HAP-1 (cell line): ENCODE measurements at regions not wholly inside any gene's neighbourhood (a gene's known extent, or its start where the extent isn't known, plus 50 kb on each side); places are given as distances from the start of the nearest gene placed in this dataset.

Source experiments
- DNase-seq, 2 experiments: peaks; one replicate each; pipeline ENCODE4 v3.0.0-alpha.2; 2016 to 2020; ENCODE audit warnings: low spot score in 2 of 2
- H3K27me3 ChIP-seq: fragments of 250-450 bp; sonication (Bioruptor Pico); 2 replicates; pipeline ENCODE4 v1.5.1; 2020; ENCODE audit warnings: low read depth, mild to moderate bottlenecking, moderate library complexity
- H3K36me3 ChIP-seq: fragments of 250-450 bp; sonication (Bioruptor Pico); replicated peaks from 2 replicates; pipeline ENCODE4 v1.5.1; 2020; ENCODE audit warnings: mild to moderate bottlenecking
- H3K4me1 ChIP-seq: fragments of 250-450 bp; sonication (Bioruptor Pico); 2 replicates; pipeline ENCODE4 v1.5.1; 2020; ENCODE audit warnings: mild to moderate bottlenecking
- H3K4me3 ChIP-seq: fragments of 250-450 bp; sonication (Bioruptor Pico); 2 replicates; pipeline ENCODE4 v1.5.1; 2020; ENCODE audit warnings: mild to moderate bottlenecking, moderate library complexity
- H3K9me3 ChIP-seq: fragments of 250-450 bp; sonication (Bioruptor Pico); 2 replicates; pipeline ENCODE4 v1.5.1; 2020; ENCODE audit warnings: mild to moderate bottlenecking, moderate library complexity
- in situ Hi-C: fragments of 300-500 bp; cut with MboI; formaldehyde crosslinking; loops from 3 replicates; pipeline ENCODE4 v1.14.3; 2020; ENCODE audit warnings: low sequenced_read_pairs, inconsistent platforms, mixed read lengths

- Histone ChIP-seq H3K36me3 (no peaks in the 10 kb centered on the region), H3K4me1 (peaks cover 19% of the 10 kb centered on the region), H3K27me3 (no peaks in the 10 kb centered on the region), H3K9me3 (no peaks in the 10 kb centered on the region), H3K4me3 (no peak overlapping the region)
- in situ Hi-C loops: no loop called here
- DNase-seq: no peak
Observed at GRCh38 chr1:39136638-39137037, 67.9 kb upstream of the MACF1 start.

GRCh38 chr1:39139723-39140360, 64.7 kb upstream of the MACF1 start:
- Histone ChIP-seq H3K4me1 (no peaks in the 10 kb centered on the region; the same call in 1 of the 2 replicates), H3K4me3 (no peak overlapping the region), H3K36me3 (no peaks in the 10 kb centered on the region), H3K27me3 (peaks cover 2% of the 10 kb centered on the region; the same call in 1 of the 2 replicates), H3K9me3 (no peaks in the 10 kb centered on the region)
- in situ Hi-C loops: no loop called here
- no peak for DNase-seq

- peaks cover 4% of the 10 kb centered on the region; the same call in 1 of the 2 replicates for H3K27me3 ChIP-seq
- in situ Hi-C loops: no loop called here
- no peak overlapping the region for H3K4me3 ChIP-seq
- DNase-seq: no peak
- no peaks in the 10 kb centered on the region for H3K36me3 ChIP-seq
- no peaks in the 10 kb centered on the region for H3K9me3 ChIP-seq
- H3K4me1 ChIP-seq: no peaks in the 10 kb centered on the region; the same call in 1 of the 2 replicates
Observed at GRCh38 chr1:39141925-39142324, 62.6 kb upstream of the MACF1 start.

- in situ Hi-C loops: no loop called here
- no peaks in the 10 kb centered on the region for H3K9me3 ChIP-seq
- no peaks in the 10 kb centered on the region; the same call in 1 of the 2 replicates for H3K4me1 ChIP-seq
- no peak for DNase-seq
- H3K36me3 ChIP-seq: no peaks in the 10 kb centered on the region
- H3K4me3 ChIP-seq: no peak overlapping the region
- peaks cover 4% of the 10 kb centered on the region; the same call in 1 of the 2 replicates for H3K27me3 ChIP-seq
Observed at GRCh38 chr1:39142401-39143060, 62.0 kb upstream of the MACF1 start.

- H3K4me1 ChIP-seq: no peaks in the 10 kb centered on the region; the same call in 1 of the 2 replicates
- H3K36me3 ChIP-seq: no peaks in the 10 kb centered on the region
- no peaks in the 10 kb centered on the region for H3K9me3 ChIP-seq
- no peak overlapping the region for H3K4me3 ChIP-seq
- H3K27me3 ChIP-seq: peaks cover 8% of the 10 kb centered on the region; the same call in 1 of the 2 replicates
- in situ Hi-C loops: no loop called here
- no peak for DNase-seq
Observed at GRCh38 chr1:39144924-39145323, 59.6 kb upstream of the MACF1 start.

- DNase-seq: no peak
- in situ Hi-C loops: no loop called here
- no peaks in the 10 kb centered on the region for H3K9me3 ChIP-seq
- no peak overlapping the region for H3K4me3 ChIP-seq
- H3K4me1 ChIP-seq: no peaks in the 10 kb centered on the region; the same call in 1 of the 2 replicates
- H3K36me3 ChIP-seq: no peaks in the 10 kb centered on the region
- peaks cover 8% of the 10 kb centered on the region; the same call in 1 of the 2 replicates for H3K27me3 ChIP-seq
Observed at GRCh38 chr1:39145331-39145965, 59.0 kb upstream of the MACF1 start.

GRCh38 chr1:39146681-39147080, 57.8 kb upstream of the MACF1 start:
- Histone ChIP-seq H3K36me3 (no peaks in the 10 kb centered on the region), H3K9me3 (no peaks in the 10 kb centered on the region), H3K4me3 (no peak overlapping the region), H3K27me3 (peaks cover 17% of the 10 kb centered on the region), H3K4me1 (no peaks in the 10 kb centered on the region; the same call in 1 of the 2 replicates)
- in situ Hi-C loops: no loop called here
- no peak for DNase-seq

- in situ Hi-C loops: no loop called here
- Histone ChIP-seq H3K9me3 (no peaks in the 10 kb centered on the region), H3K4me3 (no peak overlapping the region), H3K4me1 (no peaks in the 10 kb centered on the region; the same call in 1 of the 2 replicates), H3K27me3 (peaks cover 17% of the 10 kb centered on the region), H3K36me3 (no peaks in the 10 kb centered on the region)
- no peak for DNase-seq
Observed at GRCh38 chr1:39147099-39148025, 57.1 kb upstream of the MACF1 start.

GRCh38 chr1:39148942-39149341, 55.6 kb upstream of the MACF1 start:
- Histone ChIP-seq H3K4me3 (no peak overlapping the region), H3K4me1 (no peaks in the 10 kb centered on the region), H3K9me3 (no peaks in the 10 kb centered on the region), H3K27me3 (peaks cover 15% of the 10 kb centered on the region), H3K36me3 (no peaks in the 10 kb centered on the region)
- no peak for DNase-seq
- in situ Hi-C loops: no loop called here

GRCh38 chr1:39149509-39149908, 55.0 kb upstream of the MACF1 start:
- Histone ChIP-seq H3K4me3 (no peak overlapping the region), H3K4me1 (no peaks in the 10 kb centered on the region)
- in situ Hi-C loops: no loop called here

GRCh38 chr1:39150779-39151178, 53.7 kb upstream of the MACF1 start:
- in situ Hi-C loops: no loop called here
- H3K4me3 ChIP-seq: no peak overlapping the region
- DNase-seq: no peak
- no peaks in the 10 kb centered on the region for H3K9me3 ChIP-seq
- peaks cover 13% of the 10 kb centered on the region for H3K27me3 ChIP-seq
- H3K36me3 ChIP-seq: no peaks in the 10 kb centered on the region
- H3K4me1 ChIP-seq: no peaks in the 10 kb centered on the region

More at GRCh38 chr1:39149509-39149908, 55.0 kb upstream of the MACF1 start:
- no peaks in the 10 kb centered on the region for H3K9me3 ChIP-seq
- H3K36me3 ChIP-seq: no peaks in the 10 kb centered on the region
- H3K27me3 ChIP-seq: peaks cover 15% of the 10 kb centered on the region
- DNase-seq: no peak

- in situ Hi-C loops: no loop called here
- Histone ChIP-seq H3K9me3 (no peaks in the 10 kb centered on the region), H3K36me3 (no peaks in the 10 kb centered on the region), H3K27me3 (peaks cover 13% of the 10 kb centered on the region), H3K4me3 (no peak overlapping the region), H3K4me1 (no peaks in the 10 kb centered on the region)
- DNase-seq: no peak
Observed at GRCh38 chr1:39151267-39151666, 53.2 kb upstream of the MACF1 start.

- no peaks in the 10 kb centered on the region for H3K36me3 ChIP-seq
- no peak overlapping the region for H3K4me3 ChIP-seq
- H3K4me1 ChIP-seq: no peaks in the 10 kb centered on the region
- in situ Hi-C loops: no loop called here
- DNase-seq: no peak
- H3K9me3 ChIP-seq: no peaks in the 10 kb centered on the region
- H3K27me3 ChIP-seq: peaks cover 9% of the 10 kb centered on the region
Observed at GRCh38 chr1:39152923-39153322, 51.6 kb upstream of the MACF1 start.
